ENCODE measurements at regions not wholly inside any gene's neighbourhood (a gene's known extent, or its start where the extent isn't known, plus 50 kb on each side); places are given as distances from the start of the nearest gene placed in this dataset.

DNA sequence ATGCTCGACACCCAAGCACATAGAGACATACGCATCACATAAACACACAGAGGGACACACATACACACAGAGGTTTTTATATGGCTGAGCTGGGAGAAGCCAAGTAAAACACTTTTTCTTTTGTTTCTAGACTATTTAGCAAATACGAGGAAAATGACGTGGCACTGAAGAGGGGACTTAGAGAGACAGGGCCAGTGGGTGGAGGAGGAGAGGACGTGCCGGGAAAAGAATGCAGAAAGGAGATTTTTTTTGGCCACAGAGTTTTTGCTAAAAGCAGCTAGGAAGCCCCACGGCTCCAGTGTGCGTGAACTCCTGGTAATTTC, 168.5 kb upstream of the KLF7 start:
- TF ChIP-seq, protein P1, sequence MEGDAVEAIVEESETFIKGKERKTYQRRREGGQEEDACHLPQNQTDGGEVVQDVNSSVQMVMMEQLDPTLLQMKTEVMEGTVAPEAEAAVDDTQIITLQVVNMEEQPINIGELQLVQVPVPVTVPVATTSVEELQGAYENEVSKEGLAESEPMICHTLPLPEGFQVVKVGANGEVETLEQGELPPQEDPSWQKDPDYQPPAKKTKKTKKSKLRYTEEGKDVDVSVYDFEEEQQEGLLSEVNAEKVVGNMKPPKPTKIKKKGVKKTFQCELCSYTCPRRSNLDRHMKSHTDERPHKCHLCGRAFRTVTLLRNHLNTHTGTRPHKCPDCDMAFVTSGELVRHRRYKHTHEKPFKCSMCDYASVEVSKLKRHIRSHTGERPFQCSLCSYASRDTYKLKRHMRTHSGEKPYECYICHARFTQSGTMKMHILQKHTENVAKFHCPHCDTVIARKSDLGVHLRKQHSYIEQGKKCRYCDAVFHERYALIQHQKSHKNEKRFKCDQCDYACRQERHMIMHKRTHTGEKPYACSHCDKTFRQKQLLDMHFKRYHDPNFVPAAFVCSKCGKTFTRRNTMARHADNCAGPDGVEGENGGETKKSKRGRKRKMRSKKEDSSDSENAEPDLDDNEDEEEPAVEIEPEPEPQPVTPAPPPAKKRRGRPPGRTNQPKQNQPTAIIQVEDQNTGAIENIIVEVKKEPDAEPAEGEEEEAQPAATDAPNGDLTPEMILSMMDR (IDR thresholded peaks at IDR 0.05) = no peak
- TF ChIP-seq POLR2A (IDR thresholded peaks at IDR 0.05) = no peak
- TF ChIP-seq POLR2AphosphoS5 (IDR thresholded peaks at IDR 0.05) = no peak

Data from breast epithelium (tissue), 3 donors.